HG03460 (cell line): ENCODE measurements at regions not wholly inside any gene's neighbourhood (a gene's known extent, or its start where the extent isn't known, plus 50 kb on each side); places are given as distances from the start of the nearest gene placed in this dataset.
"Not testable (repeated sequence)": the region's sequence is repeated elsewhere in the genome, so short reads cannot be mapped to it uniquely, and the experiment has no call there.

Source experiments
- ATAC-seq: cut with Tn5 transposase; IDR thresholded peaks from one replicate; pipeline ENCODE4 v1.9.1; 2021; ENCODE audit not compliant: unreplicated experiment

DNA sequence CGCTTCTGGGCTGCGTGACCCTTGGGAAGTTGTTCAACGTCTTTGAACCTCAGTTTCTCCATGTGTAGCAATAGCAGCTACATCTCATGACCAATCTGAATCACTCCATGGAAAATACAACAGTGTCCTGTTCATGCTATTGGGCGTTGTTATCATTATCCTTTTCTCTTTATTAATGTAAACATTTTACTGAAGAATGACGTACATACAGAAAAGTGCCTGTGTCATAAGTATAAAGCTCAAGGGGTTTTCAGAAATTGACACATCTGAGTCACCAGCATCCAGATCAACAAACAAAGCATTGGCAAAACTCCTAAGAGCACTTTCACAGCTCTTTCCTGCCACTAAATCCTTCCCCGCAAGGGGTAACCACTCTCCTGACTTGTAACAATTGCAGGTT, 438.4 kb downstream of the XYLT1 start:
- ATAC-seq = no peak

DNA sequence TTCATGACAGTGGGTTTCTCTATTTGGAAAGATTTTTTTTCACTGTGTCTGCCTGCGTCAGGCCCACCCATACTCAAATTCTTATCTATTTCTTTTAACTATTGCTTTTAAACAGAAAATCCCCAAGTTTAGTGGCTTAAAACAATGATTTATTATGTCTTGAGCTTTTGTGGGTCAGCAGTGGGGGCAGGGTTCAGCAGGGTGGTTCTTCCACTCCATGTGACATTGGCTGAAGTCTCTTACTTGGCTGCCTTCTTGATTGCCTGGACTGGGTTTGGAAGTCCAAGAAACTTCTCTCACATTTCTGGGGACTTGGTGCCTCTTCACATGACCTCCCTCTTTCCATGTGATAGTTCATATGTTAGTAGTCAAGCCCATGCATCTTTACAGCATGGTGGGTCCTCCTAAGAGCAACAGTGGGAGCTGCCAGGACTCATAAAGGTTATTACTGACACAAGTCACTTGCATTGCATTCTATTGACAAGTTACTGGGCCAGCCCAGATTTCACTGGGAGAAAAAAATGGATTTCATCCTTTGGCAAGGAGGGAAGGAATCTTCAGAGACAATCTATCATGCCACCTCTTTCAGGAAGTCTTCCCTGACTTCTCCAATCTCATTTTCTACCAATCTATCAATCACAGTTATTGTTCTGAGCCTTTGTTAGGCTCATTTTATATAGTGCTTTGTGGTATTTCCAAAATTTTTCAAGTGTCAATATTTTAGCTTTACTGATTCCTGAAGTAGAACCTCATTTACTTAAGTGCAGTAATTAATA, 436.1 kb downstream of the XYLT1 start:
- no peak for ATAC-seq

DNA sequence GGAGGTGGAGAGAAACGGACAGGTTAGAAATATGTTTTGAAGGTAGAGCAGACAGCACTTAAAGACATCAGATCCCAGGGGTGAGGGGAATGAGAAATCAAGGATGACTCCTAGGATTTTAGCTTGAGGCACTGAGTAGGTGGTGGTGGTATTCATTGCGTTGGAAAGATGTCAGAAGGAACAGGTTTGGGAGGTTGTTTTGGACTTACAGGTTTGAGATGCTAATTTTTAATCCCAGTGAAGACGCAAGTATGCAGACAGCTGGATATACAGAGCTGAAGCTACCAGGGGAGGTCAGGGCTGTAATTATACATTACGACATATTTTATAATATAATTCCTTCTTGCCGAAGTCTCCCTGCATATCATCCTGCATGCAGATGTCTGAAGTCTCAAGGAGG, 433.3 kb downstream of the XYLT1 start:
- ATAC-seq = no peak

DNA sequence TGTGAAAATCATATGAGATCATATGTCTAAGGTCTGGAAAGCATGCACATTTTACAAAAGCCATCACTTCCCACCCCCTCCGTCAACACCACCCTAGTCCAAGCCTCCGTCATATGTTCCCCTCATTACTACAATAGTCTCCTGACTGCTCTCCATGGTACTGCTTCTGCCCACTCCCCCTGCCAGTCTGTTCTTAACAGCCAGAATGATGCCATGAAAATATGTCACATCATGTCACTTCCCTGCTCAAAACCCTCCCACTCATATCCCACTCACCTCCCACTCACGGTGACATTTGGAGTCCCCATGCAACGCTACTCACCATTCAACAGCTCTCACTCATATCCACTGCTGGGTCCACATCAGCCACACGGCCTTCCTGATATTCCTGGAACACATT, 432.3 kb downstream of the XYLT1 start:
- ATAC-seq = no peak

DNA sequence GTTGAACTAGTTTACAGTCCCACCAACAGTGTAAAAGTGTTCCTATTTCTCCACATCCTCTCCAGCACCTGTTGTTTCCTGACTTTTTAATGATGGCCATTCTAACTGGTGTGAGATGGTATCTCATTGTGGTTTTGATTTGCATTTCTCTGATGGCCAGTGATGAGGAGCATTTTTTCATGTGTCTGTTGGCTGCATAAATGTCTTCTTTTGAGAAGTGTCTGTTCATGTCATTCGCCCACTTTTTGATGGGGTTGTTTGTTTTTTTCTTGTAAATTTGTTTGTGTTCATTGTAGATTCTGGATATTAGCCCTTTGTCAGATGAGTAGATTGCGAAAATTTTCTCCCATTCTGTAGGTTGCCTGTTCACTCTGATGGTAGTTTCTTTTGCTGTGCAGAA, 421.7 kb downstream of the XYLT1 start:
- ATAC-seq = not testable (repeated sequence)

DNA sequence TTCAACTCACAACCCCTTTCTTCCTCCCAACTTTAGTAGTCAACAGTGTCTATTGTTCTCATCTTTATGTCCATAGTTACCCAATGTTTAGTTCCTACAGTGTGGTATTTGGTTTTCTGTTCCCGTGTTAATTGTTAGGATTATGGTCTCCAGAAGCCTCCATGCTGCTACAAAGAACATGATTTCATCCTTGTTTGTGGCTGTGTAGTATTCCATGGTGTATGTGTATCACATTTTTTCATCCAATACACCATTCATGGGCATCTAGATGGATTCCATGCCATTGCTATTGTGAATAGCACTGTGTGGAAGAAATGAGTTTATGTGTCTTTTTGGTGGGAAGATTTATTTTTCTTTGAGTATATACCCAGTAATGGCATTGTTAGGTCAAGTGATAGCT, 420.3 kb downstream of the XYLT1 start:
- no peak for ATAC-seq
